ENCODE measurements at regions not wholly inside any gene's neighbourhood (a gene's known extent, or its start where the extent isn't known, plus 50 kb on each side); places are given as distances from the start of the nearest gene placed in this dataset.

- no peak for TF ChIP-seq CTCF (IDR thresholded peaks at IDR 0.05; ENCODE audit: borderline replicate concordance, extremely low read depth, low read length, poor library complexity, severe bottlenecking)
- TF ChIP-seq EZH2 (IDR thresholded peaks at IDR 0.05; ENCODE audit: borderline replicate concordance, low read depth, low read length, severe bottlenecking), result no peak
- H3K27ac ChIP-seq (ENCODE audit: low read length), result no peak overlapping the region
- H3K9ac ChIP-seq (ENCODE audit: low read depth, low read length), result no peak overlapping the region
- H2AFZ ChIP-seq (ENCODE audit: low read depth, low read length), result no peak overlapping the region
- ATAC-seq (ENCODE audit: insufficient read depth, low read depth), result no peak
- no peaks in the 10 kb centered on the region for H4K20me1 ChIP-seq (ENCODE audit: insufficient read depth, low read length)
- no peak overlapping the region for H3K4me2 ChIP-seq (ENCODE audit: insufficient read depth, low read length)
- no peaks in the 10 kb centered on the region for H3K36me3 ChIP-seq (ENCODE audit: insufficient read depth, low read length)
- H3K9me3 ChIP-seq (ENCODE audit: insufficient read depth, low read length, severe bottlenecking), result no peaks in the 10 kb centered on the region
- H3K4me1 ChIP-seq (ENCODE audit: insufficient read depth, low read length), result no peaks in the 10 kb centered on the region
- H3K27me3 ChIP-seq (ENCODE audit: insufficient read depth, low read length, poor library complexity), result no peaks in the 10 kb centered on the region
- H3K79me2 ChIP-seq (ENCODE audit: insufficient read depth, low read length), result no peaks in the 10 kb centered on the region
- no peak for DNase-seq
- no peak overlapping the region for H3K4me3 ChIP-seq (ENCODE audit: low read depth in 1 of 2, low read length in 2 of 2)
Measured at GRCh38 chr5:13640270-13640669, 304.2 kb downstream of the DNAH5 start.

DNA sequence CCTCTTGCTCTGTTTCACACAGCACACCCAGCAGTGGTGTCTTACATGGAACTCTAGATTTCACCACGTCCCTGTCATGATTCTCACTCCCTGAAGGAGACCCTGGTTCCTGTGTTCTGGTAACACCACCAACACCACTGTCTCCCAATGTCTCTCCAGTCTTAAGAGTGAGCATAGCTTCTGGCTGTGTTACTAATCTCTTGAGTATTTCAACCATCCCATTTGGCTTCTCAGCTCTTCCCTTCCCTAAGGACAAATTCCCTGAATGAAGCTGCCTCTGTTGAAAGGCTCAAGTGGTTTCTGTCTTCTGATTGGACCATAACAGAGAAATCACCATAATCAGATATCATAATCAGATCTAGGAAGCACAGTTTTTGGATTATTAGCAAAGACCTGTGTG is 311.8 kb downstream of the DNAH5 start:
- ATAC-seq (ENCODE audit: insufficient read depth, low read depth) (no peak), DNase-seq (no peak)
- no peaks in the 10 kb centered on the region for H4K20me1 ChIP-seq (ENCODE audit: insufficient read depth, low read length)
- no peak overlapping the region for H3K27ac ChIP-seq (ENCODE audit: low read length)
- no peak overlapping the region for H3K4me3 ChIP-seq (ENCODE audit: low read depth in 1 of 2, low read length in 2 of 2)
- H3K27me3 ChIP-seq (ENCODE audit: insufficient read depth, low read length, poor library complexity), result no peaks in the 10 kb centered on the region
- no peak overlapping the region for H3K4me2 ChIP-seq (ENCODE audit: insufficient read depth, low read length)
- no peaks in the 10 kb centered on the region for H3K36me3 ChIP-seq (ENCODE audit: insufficient read depth, low read length)
- no peaks in the 10 kb centered on the region for H3K9me3 ChIP-seq (ENCODE audit: insufficient read depth, low read length, severe bottlenecking)
- no peaks in the 10 kb centered on the region for H3K79me2 ChIP-seq (ENCODE audit: insufficient read depth, low read length)
- H2AFZ ChIP-seq (ENCODE audit: low read depth, low read length), result no peak overlapping the region
- no peaks in the 10 kb centered on the region for H3K4me1 ChIP-seq (ENCODE audit: insufficient read depth, low read length)
- TF ChIP-seq EZH2 (IDR thresholded peaks at IDR 0.05; ENCODE audit: borderline replicate concordance, low read depth, low read length, severe bottlenecking) (no peak), CTCF (IDR thresholded peaks at IDR 0.05; ENCODE audit: borderline replicate concordance, extremely low read depth, low read length, poor library complexity, severe bottlenecking) (no peak)
- H3K9ac ChIP-seq (ENCODE audit: low read depth, low read length), result no peak overlapping the region

DNA sequence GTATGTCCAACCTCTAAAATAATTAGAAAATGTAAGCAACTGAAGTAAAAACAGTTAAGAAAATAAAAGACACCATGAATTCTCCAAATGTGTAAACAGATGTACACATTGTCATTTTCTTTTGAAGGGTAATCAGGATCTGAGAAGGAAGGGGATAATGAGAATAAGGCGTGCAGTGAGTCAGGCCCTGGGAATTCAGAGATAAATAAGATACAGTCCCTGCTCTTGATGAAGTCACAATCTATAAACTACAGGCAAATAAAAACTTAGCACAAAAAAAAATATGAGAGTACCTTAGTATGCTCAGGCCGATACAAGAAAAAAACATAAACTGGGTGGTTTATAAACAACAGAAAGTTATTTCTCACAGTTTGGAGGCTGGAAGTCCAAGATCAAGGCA is 315.3 kb downstream of the DNAH5 start:
- DNase-seq (no peak), ATAC-seq (ENCODE audit: insufficient read depth, low read depth) (no peak)
- H3K27me3 ChIP-seq (ENCODE audit: insufficient read depth, low read length, poor library complexity), result no peaks in the 10 kb centered on the region
- no peak overlapping the region for H3K9ac ChIP-seq (ENCODE audit: low read depth, low read length)
- H3K4me2 ChIP-seq (ENCODE audit: insufficient read depth, low read length), result no peak overlapping the region
- H3K4me3 ChIP-seq (ENCODE audit: low read depth in 1 of 2, low read length in 2 of 2), result no peak overlapping the region
- H3K4me1 ChIP-seq (ENCODE audit: insufficient read depth, low read length), result no peaks in the 10 kb centered on the region
- H4K20me1 ChIP-seq (ENCODE audit: insufficient read depth, low read length), result no peaks in the 10 kb centered on the region
- no peak overlapping the region for H3K27ac ChIP-seq (ENCODE audit: low read length)
- H3K9me3 ChIP-seq (ENCODE audit: insufficient read depth, low read length, severe bottlenecking), result no peaks in the 10 kb centered on the region
- H2AFZ ChIP-seq (ENCODE audit: low read depth, low read length), result no peak overlapping the region
- no peak for TF ChIP-seq CTCF (IDR thresholded peaks at IDR 0.05; ENCODE audit: borderline replicate concordance, extremely low read depth, low read length, poor library complexity, severe bottlenecking)
- TF ChIP-seq EZH2 (IDR thresholded peaks at IDR 0.05; ENCODE audit: borderline replicate concordance, low read depth, low read length, severe bottlenecking), result no peak
- no peaks in the 10 kb centered on the region for H3K36me3 ChIP-seq (ENCODE audit: insufficient read depth, low read length)
- no peaks in the 10 kb centered on the region for H3K79me2 ChIP-seq (ENCODE audit: insufficient read depth, low read length)
